ENCODE measurements at regions not wholly inside any gene's neighbourhood (a gene's known extent, or its start where the extent isn't known, plus 50 kb on each side); places are given as distances from the start of the nearest gene placed in this dataset.

- no peak for TF ChIP-seq EZH2phosphoT487 (IDR thresholded peaks at IDR 0.05; ENCODE audit: borderline replicate concordance, low read length)
- no peak for TF ChIP-seq CTCF (IDR thresholded peaks at IDR 0.05; ENCODE audit: low read depth, low read length, poor library complexity, severe bottlenecking)
These were observed 515.8 kb upstream of the EPHA5 start for GRCh38 chr4:66186095-66186494.

GRCh38 chr4:66182636-66183035 is 512.3 kb upstream of the EPHA5 start:
- TF ChIP-seq CTCF (IDR thresholded peaks at IDR 0.05; ENCODE audit: low read depth, low read length, poor library complexity, severe bottlenecking) (no peak), EZH2phosphoT487 (IDR thresholded peaks at IDR 0.05; ENCODE audit: borderline replicate concordance, low read length) (no peak)

More at GRCh38 chr4:66186095-66186494, 515.8 kb upstream of the EPHA5 start:
- H3K4me3 ChIP-seq (ENCODE audit: low read length): no peak overlapping the region
- no peak overlapping the region for H3K4me2 ChIP-seq (ENCODE audit: low read length)
- no peaks in the 10 kb centered on the region for H3K79me2 ChIP-seq (ENCODE audit: control insufficient read depth, low read length)
- no peaks in the 10 kb centered on the region for H3K9me2 ChIP-seq (replicated peaks; ENCODE audit: control insufficient read depth, low read length)
- no peaks in the 10 kb centered on the region for H3K27me3 ChIP-seq (ENCODE audit: control insufficient read depth, low read length)
- H3K27ac ChIP-seq (ENCODE audit: low read depth, low read length): no peak overlapping the region
- no peaks in the 10 kb centered on the region for H3F3A ChIP-seq (ENCODE audit: control insufficient read depth, insufficient read depth)
- H4K20me1 ChIP-seq (ENCODE audit: control insufficient read depth, insufficient read depth, low read depth, low read length): no peaks in the 10 kb centered on the region
- no peaks in the 10 kb centered on the region for H3K9me3 ChIP-seq (ENCODE audit: control insufficient read depth, insufficient read depth, low read length)
- no peaks in the 10 kb centered on the region for H3K4me1 ChIP-seq (ENCODE audit: control insufficient read depth, low read length)
- no peaks in the 10 kb centered on the region for H3K36me3 ChIP-seq (ENCODE audit: control insufficient read depth, low read length)

DNA sequence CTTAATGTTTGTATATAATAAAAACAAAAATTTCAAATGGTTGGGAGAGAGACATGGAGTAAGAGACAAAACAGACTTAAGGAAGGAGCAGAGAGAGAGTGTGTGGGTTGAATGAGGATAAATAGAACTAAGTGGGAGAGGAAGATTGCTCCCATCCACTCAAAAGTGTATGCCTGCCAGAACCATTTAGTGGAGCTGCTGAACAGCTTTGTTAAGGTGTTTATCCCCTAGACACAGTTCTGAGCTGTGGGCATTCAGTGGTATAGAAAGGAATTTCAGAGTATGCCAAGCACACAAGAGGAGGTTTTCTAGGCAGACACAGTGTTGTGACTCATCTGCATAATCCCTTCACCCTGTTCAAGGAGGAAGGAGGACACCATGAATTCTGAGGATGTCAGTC is 508.6 kb upstream of the EPHA5 start:
- Histone ChIP-seq H3K4me2 (ENCODE audit: low read length) (no peak overlapping the region), H3K27me3 (ENCODE audit: control insufficient read depth, low read length) (no peaks in the 10 kb centered on the region), H3K4me1 (ENCODE audit: control insufficient read depth, low read length) (no peaks in the 10 kb centered on the region), H3K27ac (ENCODE audit: low read depth, low read length) (no peak overlapping the region), H3K79me2 (ENCODE audit: control insufficient read depth, low read length) (no peaks in the 10 kb centered on the region), H3F3A (ENCODE audit: control insufficient read depth, insufficient read depth) (no peaks in the 10 kb centered on the region), H3K9me3 (ENCODE audit: control insufficient read depth, insufficient read depth, low read length) (no peaks in the 10 kb centered on the region), H4K20me1 (ENCODE audit: control insufficient read depth, insufficient read depth, low read depth, low read length) (no peaks in the 10 kb centered on the region), H3K4me3 (ENCODE audit: low read length) (no peak overlapping the region), H3K36me3 (ENCODE audit: control insufficient read depth, low read length) (no peaks in the 10 kb centered on the region), H3K9me2 (replicated peaks; ENCODE audit: control insufficient read depth, low read length) (no peaks in the 10 kb centered on the region)
- no peak for TF ChIP-seq CTCF (IDR thresholded peaks at IDR 0.05; ENCODE audit: low read depth, low read length, poor library complexity, severe bottlenecking)
- TF ChIP-seq EZH2phosphoT487 (IDR thresholded peaks at IDR 0.05; ENCODE audit: borderline replicate concordance, low read length): no peak

More at GRCh38 chr4:66182636-66183035, 512.3 kb upstream of the EPHA5 start:
- H3K79me2 ChIP-seq (ENCODE audit: control insufficient read depth, low read length): no peaks in the 10 kb centered on the region
- H3K9me3 ChIP-seq (ENCODE audit: control insufficient read depth, insufficient read depth, low read length): no peaks in the 10 kb centered on the region
- H4K20me1 ChIP-seq (ENCODE audit: control insufficient read depth, insufficient read depth, low read depth, low read length): no peaks in the 10 kb centered on the region
- no peaks in the 10 kb centered on the region for H3K4me1 ChIP-seq (ENCODE audit: control insufficient read depth, low read length)
- no peaks in the 10 kb centered on the region for H3K9me2 ChIP-seq (replicated peaks; ENCODE audit: control insufficient read depth, low read length)
- H3F3A ChIP-seq (ENCODE audit: control insufficient read depth, insufficient read depth): no peaks in the 10 kb centered on the region
- no peaks in the 10 kb centered on the region for H3K27me3 ChIP-seq (ENCODE audit: control insufficient read depth, low read length)
- H3K4me2 ChIP-seq (ENCODE audit: low read length): no peak overlapping the region
- H3K27ac ChIP-seq (ENCODE audit: low read depth, low read length): no peak overlapping the region
- no peaks in the 10 kb centered on the region for H3K36me3 ChIP-seq (ENCODE audit: control insufficient read depth, low read length)
- no peak overlapping the region for H3K4me3 ChIP-seq (ENCODE audit: low read length)

GRCh38 chr4:66169341-66169740 is 499.1 kb upstream of the EPHA5 start:
- H3F3A ChIP-seq (ENCODE audit: control insufficient read depth, insufficient read depth): no peaks in the 10 kb centered on the region
- no peaks in the 10 kb centered on the region for H3K79me2 ChIP-seq (ENCODE audit: control insufficient read depth, low read length)
- H4K20me1 ChIP-seq (ENCODE audit: control insufficient read depth, insufficient read depth, low read depth, low read length): no peaks in the 10 kb centered on the region
- H3K27ac ChIP-seq (ENCODE audit: low read depth, low read length): no peak overlapping the region
- H3K4me1 ChIP-seq (ENCODE audit: control insufficient read depth, low read length): no peaks in the 10 kb centered on the region
- H3K4me2 ChIP-seq (ENCODE audit: low read length): no peak overlapping the region
- H3K36me3 ChIP-seq (ENCODE audit: control insufficient read depth, low read length): no peaks in the 10 kb centered on the region
- H3K27me3 ChIP-seq (ENCODE audit: control insufficient read depth, low read length): no peaks in the 10 kb centered on the region
- no peak overlapping the region for H3K4me3 ChIP-seq (ENCODE audit: low read length)
- TF ChIP-seq EZH2phosphoT487 (IDR thresholded peaks at IDR 0.05; ENCODE audit: borderline replicate concordance, low read length) (no peak), CTCF (IDR thresholded peaks at IDR 0.05; ENCODE audit: low read depth, low read length, poor library complexity, severe bottlenecking) (no peak)
- no peaks in the 10 kb centered on the region for H3K9me2 ChIP-seq (replicated peaks; ENCODE audit: control insufficient read depth, low read length)
- H3K9me3 ChIP-seq (ENCODE audit: control insufficient read depth, insufficient read depth, low read length): no peaks in the 10 kb centered on the region
